Peyer's patch (tissue), 4 donors: ENCODE measurements at regions not wholly inside any gene's neighbourhood (a gene's known extent, or its start where the extent isn't known, plus 50 kb on each side); places are given as distances from the start of the nearest gene placed in this dataset.

ENCODE experiments used
- DNase-seq, 3 donors: peaks; one replicate each; pipeline ENCODE4 v3.0.0-alpha.2; 2017 to 2019
- H3K27ac ChIP-seq, 4 donors: fragments of 200-600 bp; sonication (generic); one replicate each; pipeline ENCODE4 v1.5.1; 2016 to 2019
- H3K27me3 ChIP-seq, 2 donors: fragments of 200-600 bp; sonication (generic); one replicate each; pipeline ENCODE4 v1.5.1; 2019
- H3K36me3 ChIP-seq, 3 donors: fragments of 200-600 bp; sonication (generic); one replicate each; pipeline ENCODE4 v1.5.1; 2016 to 2019
- H3K4me1 ChIP-seq, 4 donors: fragments of 200-600 bp; sonication (generic); one replicate each; pipeline ENCODE4 v1.5.1; 2016 to 2019
- H3K4me3 ChIP-seq, 4 donors: fragments of 200-600 bp; sonication (generic); 1 replicate in 3 of 4; 2 replicates in 1 of 4; pipeline ENCODE4 v1.5.1; 2016 to 2019; ENCODE audit warnings: mild to moderate bottlenecking in 1 of 4
- H3K9me3 ChIP-seq, 4 donors: fragments of 200-600 bp; sonication (generic); one replicate each; pipeline ENCODE4 v1.5.1; 2016 to 2019; ENCODE audit warnings: mild to moderate bottlenecking in 1 of 4
- CTCF ChIP-seq, 6 experiments: fragments of 450-650 bp in 4 of 6; fragments of 200-600 bp in 2 of 6; sonication (generic) in 1 of 6; IDR thresholded peaks; one replicate each; pipeline ENCODE4 v1.5.1; 2017 to 2019; ENCODE audit warnings: antibody characterized with exemption in 6 of 6, mild to moderate bottlenecking in 3 of 6, moderate library complexity in 1 of 6
- POLR2A ChIP-seq, 2 donors: fragments of 450-650 bp; IDR thresholded peaks; one replicate each; pipeline ENCODE4 v1.5.1; 2017; ENCODE audit warnings: antibody characterized with exemption in 2 of 2, mild to moderate bottlenecking in 2 of 2, moderate library complexity in 2 of 2

GRCh38 chr6:53724501-53724900, 58.9 kb upstream of the KLHL31 start:
- Histone ChIP-seq H3K9me3 (no peaks in the 10 kb centered on the region), H3K36me3 (no peaks in the 10 kb centered on the region), H3K4me1 (peaks cover 0 to 8% (median 0%) of the 10 kb centered on the region in 4 donors), H3K4me3 (no peak overlapping the region), H3K27ac (no peak overlapping the region), H3K27me3 (no peaks in the 10 kb centered on the region)
- no peak for DNase-seq
- TF ChIP-seq POLR2A (IDR thresholded peaks at IDR 0.05) = no peak
- TF ChIP-seq CTCF (IDR thresholded peaks at IDR 0.05) = no peak

- Histone ChIP-seq H3K36me3 (no peaks in the 10 kb centered on the region), H3K4me1 (peaks cover 0 to 3% (median 0%) of the 10 kb centered on the region in 4 donors), H3K27me3 (no peaks in the 10 kb centered on the region), H3K4me3 (no peak overlapping the region), H3K27ac (no peak overlapping the region), H3K9me3 (no peaks in the 10 kb centered on the region)
- no peak for DNase-seq
- TF ChIP-seq CTCF (IDR thresholded peaks at IDR 0.05) (no peak), POLR2A (IDR thresholded peaks at IDR 0.05) (no peak)
Measured at GRCh38 chr6:53723331-53723730, 57.8 kb upstream of the KLHL31 start.

- TF ChIP-seq CTCF (IDR thresholded peaks at IDR 0.05) = no peak
- no peak for TF ChIP-seq POLR2A (IDR thresholded peaks at IDR 0.05)
- Histone ChIP-seq H3K4me1 (no peaks in the 10 kb centered on the region), H3K4me3 (no peak overlapping the region), H3K27me3 (no peaks in the 10 kb centered on the region), H3K27ac (no peak overlapping the region), H3K36me3 (no peaks in the 10 kb centered on the region), H3K9me3 (no peaks in the 10 kb centered on the region)
- no peak for DNase-seq
Measured at GRCh38 chr6:53721766-53722165, 56.2 kb upstream of the KLHL31 start.

GRCh38 chr6:53718597-53719460, 53.3 kb upstream of the KLHL31 start:
- TF ChIP-seq POLR2A (IDR thresholded peaks at IDR 0.05) = no peak
- TF ChIP-seq CTCF (IDR thresholded peaks at IDR 0.05) = peak; percentile 26 to 87 (median 80)
- no peak overlapping the region for H3K4me3 ChIP-seq
- H3K27me3 ChIP-seq = no peaks in the 10 kb centered on the region
- H3K36me3 ChIP-seq = no peaks in the 10 kb centered on the region
- H3K4me1 ChIP-seq = no peaks in the 10 kb centered on the region
- DNase-seq = peak in 1 of 3 donors; percentile 75
- no peak overlapping the region for H3K27ac ChIP-seq
- H3K9me3 ChIP-seq = no peaks in the 10 kb centered on the region

GRCh38 chr6:53717566-53717965, 52.0 kb upstream of the KLHL31 start:
- no peak overlapping the region for H3K27ac ChIP-seq
- DNase-seq = peak in 1 of 3 donors; percentile 52
- H3K27me3 ChIP-seq = no peaks in the 10 kb centered on the region
- no peaks in the 10 kb centered on the region for H3K4me1 ChIP-seq
- H3K36me3 ChIP-seq = no peaks in the 10 kb centered on the region
- TF ChIP-seq POLR2A (IDR thresholded peaks at IDR 0.05) (no peak), CTCF (IDR thresholded peaks at IDR 0.05) (no peak)
- no peak overlapping the region for H3K4me3 ChIP-seq
- no peaks in the 10 kb centered on the region for H3K9me3 ChIP-seq
